ENCODE measurements at regions not wholly inside any gene's neighbourhood (a gene's known extent, or its start where the extent isn't known, plus 50 kb on each side); places are given as distances from the start of the nearest gene placed in this dataset.

- TF ChIP-seq CTCF (IDR thresholded peaks at IDR 0.05) = no peak
- no peak for DNase-seq (ENCODE audit: low spot score)
- no peak for ATAC-seq (ENCODE audit: low FRiP score)
These were observed 115.0 kb downstream of the RIPK4 start for GRCh38 chr21:41651830-41652229.

GRCh38 chr21:41651406-41651805 lies 115.4 kb downstream of the RIPK4 start:
- DNase-seq (ENCODE audit: low spot score) = no peak
- no peak for TF ChIP-seq CTCF (IDR thresholded peaks at IDR 0.05)
- ATAC-seq (ENCODE audit: low FRiP score) = no peak

GRCh38 chr21:41650526-41651145 lies 116.2 kb downstream of the RIPK4 start:
- DNase-seq (ENCODE audit: low spot score) (no peak), ATAC-seq (ENCODE audit: low FRiP score) (no peak)
- TF ChIP-seq CTCF (IDR thresholded peaks at IDR 0.05) = no peak

- no peak for TF ChIP-seq CTCF (IDR thresholded peaks at IDR 0.05)
- DNase-seq (ENCODE audit: low spot score) (no peak), ATAC-seq (ENCODE audit: low FRiP score) (no peak)
These were observed 118.2 kb downstream of the RIPK4 start for GRCh38 chr21:41648591-41649031.

- no peak for TF ChIP-seq CTCF (IDR thresholded peaks at IDR 0.05)
- ATAC-seq (ENCODE audit: low FRiP score) (no peak), DNase-seq (ENCODE audit: low spot score) (no peak)
These were observed 118.9 kb downstream of the RIPK4 start for GRCh38 chr21:41647806-41648561.

GRCh38 chr21:41643246-41643966 lies 123.4 kb downstream of the RIPK4 start:
- TF ChIP-seq CTCF (IDR thresholded peaks at IDR 0.05) = no peak
- no peak for DNase-seq (ENCODE audit: low spot score)
- ATAC-seq (ENCODE audit: low FRiP score) = no peak

Measured in omental fat pad (tissue), 3 donors.